NCI-H460 (cell line): ENCODE measurements at regions not wholly inside any gene's neighbourhood (a gene's known extent, or its start where the extent isn't known, plus 50 kb on each side); places are given as distances from the start of the nearest gene placed in this dataset.

Source experiments
- DNase-seq: peaks from one replicate; pipeline ENCODE4 v3.0.0-alpha.2; 2016; ENCODE audit warnings: low read depth; ENCODE audit errors: extremely low read depth

- DNase-seq, result no peak
Observed at GRCh38 chr16:52066962-52067361, 480.0 kb downstream of the TOX3 start.

- DNase-seq, result no peak
Observed at GRCh38 chr16:52056259-52056658, 490.7 kb downstream of the TOX3 start.

GRCh38 chr16:52055381-52055780 is 491.6 kb downstream of the TOX3 start:
- no peak for DNase-seq

GRCh38 chr16:52054326-52054725 is 492.6 kb downstream of the TOX3 start:
- DNase-seq, result no peak

GRCh38 chr16:52052818-52053217 is 494.1 kb downstream of the TOX3 start:
- DNase-seq, result no peak

- DNase-seq, result no peak
Observed at GRCh38 chr16:52051414-52052172, 495.4 kb downstream of the TOX3 start.

- no peak for DNase-seq
Observed at GRCh38 chr16:52050418-52050817, 496.5 kb downstream of the TOX3 start.

GRCh38 chr16:52035436-52035835 is 511.5 kb downstream of the TOX3 start:
- DNase-seq, result no peak

GRCh38 chr16:52034830-52035229 is 512.1 kb downstream of the TOX3 start:
- DNase-seq, result no peak

- DNase-seq, result no peak
Observed at GRCh38 chr16:52033992-52034391, 513.0 kb downstream of the TOX3 start.

- no peak for DNase-seq
Observed at GRCh38 chr16:52022980-52023379, 524.0 kb downstream of the TOX3 start.

- no peak for DNase-seq
Observed at GRCh38 chr16:52022177-52022576, 524.8 kb downstream of the TOX3 start.

- no peak for DNase-seq
Observed at GRCh38 chr16:52016387-52016786, 530.6 kb downstream of the TOX3 start.

GRCh38 chr16:52005551-52005950 is 541.4 kb downstream of the TOX3 start:
- DNase-seq, result no peak

- DNase-seq, result no peak
Observed at GRCh38 chr16:52004343-52004742, 542.6 kb downstream of the TOX3 start.

- no peak for DNase-seq
Observed at GRCh38 chr16:52002026-52002425, 544.9 kb downstream of the TOX3 start.

GRCh38 chr16:51996516-51996915 is 550.4 kb downstream of the TOX3 start:
- DNase-seq, result no peak

GRCh38 chr16:51994597-51994996 is 552.3 kb downstream of the TOX3 start:
- no peak for DNase-seq

GRCh38 chr16:51989637-51990230 is 557.2 kb downstream of the TOX3 start:
- no peak for DNase-seq

GRCh38 chr16:51988977-51989376 is 558.0 kb downstream of the TOX3 start:
- DNase-seq, result no peak

GRCh38 chr16:51987519-51987918 is 559.4 kb downstream of the TOX3 start:
- no peak for DNase-seq

GRCh38 chr16:51986717-51987116 is 560.2 kb downstream of the TOX3 start:
- DNase-seq, result no peak

GRCh38 chr16:51986301-51986700 is 560.6 kb downstream of the TOX3 start:
- DNase-seq, result no peak
